ENCODE measurements at regions not wholly inside any gene's neighbourhood (a gene's known extent, or its start where the extent isn't known, plus 50 kb on each side); places are given as distances from the start of the nearest gene placed in this dataset.

GRCh38 chr3:33919312-33920120 is 121.1 kb downstream of the PDCD6IP start:
- WGBS, 4 donors: 75 to 81% (median 77%) methylated on average over 7 of the region's 7 CpGs
- DNase-seq (no peak), ATAC-seq (no peak)
- H3K36me3 ChIP-seq: no peaks in the 10 kb centered on the region
- no peak overlapping the region for H3K27ac ChIP-seq
- TF ChIP-seq CTCF (IDR thresholded peaks at IDR 0.05) (no peak), POLR2A (IDR thresholded peaks at IDR 0.05) (no peak)
- H3K9me3 ChIP-seq: no peaks in the 10 kb centered on the region
- H3K4me3 ChIP-seq: no peak overlapping the region
- intact Hi-C loops (cut with DNase I): loop anchor here in 4 of 10 donors (10.0 kb wide), 1 partner anchor 765 kb away; no protein-coding TSS in a partner anchor
- no peaks in the 10 kb centered on the region for H3K4me1 ChIP-seq
- H3K27me3 ChIP-seq: no peaks in the 10 kb centered on the region

- Histone ChIP-seq H3K36me3 (no peaks in the 10 kb centered on the region), H3K4me1 (no peaks in the 10 kb centered on the region), H3K4me3 (no peak overlapping the region), H3K27me3 (no peaks in the 10 kb centered on the region), H3K27ac (no peak overlapping the region), H3K9me3 (no peaks in the 10 kb centered on the region)
- 83 to 89% (median 88%) methylated on average over 4 of the region's 4 CpGs for WGBS, 4 donors
- DNase-seq: no peak
- intact Hi-C loops (cut with DNase I): no loop called here
- TF ChIP-seq CTCF (IDR thresholded peaks at IDR 0.05) (no peak), POLR2A (IDR thresholded peaks at IDR 0.05) (no peak)
- no peak for ATAC-seq
Measured at GRCh38 chr3:33920511-33920910, 122.1 kb downstream of the PDCD6IP start.

GRCh38 chr3:33921608-33922007 is 123.2 kb downstream of the PDCD6IP start:
- no peak for TF ChIP-seq CTCF (IDR thresholded peaks at IDR 0.05)
- TF ChIP-seq POLR2A (IDR thresholded peaks at IDR 0.05): no peak
- intact Hi-C loops (cut with DNase I): no loop called here
- H3K4me1 ChIP-seq: no peaks in the 10 kb centered on the region
- no peak overlapping the region for H3K4me3 ChIP-seq
- ATAC-seq (no peak), DNase-seq (no peak)
- H3K27ac ChIP-seq: no peak overlapping the region
- WGBS, 4 donors: 85 to 93% (median 85%) methylated on average over 2 of the region's 2 CpGs
- no peaks in the 10 kb centered on the region for H3K36me3 ChIP-seq
- no peaks in the 10 kb centered on the region for H3K9me3 ChIP-seq
- H3K27me3 ChIP-seq: no peaks in the 10 kb centered on the region

GRCh38 chr3:33926998-33927605 is 128.7 kb downstream of the PDCD6IP start:
- WGBS, 4 donors: 55 to 80% (median 71%) methylated on average over 3 of the region's 3 CpGs
- intact Hi-C loops (cut with DNase I): no loop called here
- TF ChIP-seq CTCF (IDR thresholded peaks at IDR 0.05) (no peak), POLR2A (IDR thresholded peaks at IDR 0.05) (no peak)
- H3K36me3 ChIP-seq: no peaks in the 10 kb centered on the region
- no peak overlapping the region for H3K27ac ChIP-seq
- DNase-seq: no peak
- H3K27me3 ChIP-seq: no peaks in the 10 kb centered on the region
- no peaks in the 10 kb centered on the region for H3K4me1 ChIP-seq
- no peaks in the 10 kb centered on the region for H3K9me3 ChIP-seq
- no peak overlapping the region for H3K4me3 ChIP-seq
- ATAC-seq: no peak
